HEK293 (cell line): ENCODE measurements at regions not wholly inside any gene's neighbourhood (a gene's known extent, or its start where the extent isn't known, plus 50 kb on each side); places are given as distances from the start of the nearest gene placed in this dataset.

Experiments
- CTCF ChIA-PET: fragments of 350-600 bp; formaldehyde crosslinking; extraction: SDS; loops from one replicate; lab custom pipeline; 2021; ENCODE audit warnings: antibody characterized with exemption; lab: Yijun Ruan, JAX
- POLR2A ChIA-PET: fragments of 300-600 bp; formaldehyde crosslinking; extraction: SDS; loops from one replicate; lab custom pipeline; 2020; ENCODE audit warnings: antibody characterized with exemption, inconsistent platforms; lab: Yijun Ruan, JAX
- H3K27ac ChIP-seq: fragments of 200-500 bp; sonication (Bioruptor generic); 2 replicates; pipeline ENCODE4 v1.5.1; 2014; ENCODE audit warnings: low read depth, low read length, control low read depth, inconsistent platforms; ENCODE audit errors: extremely low read depth
- H3K36me3 ChIP-seq, 2 experiments: fragments of 200-500 bp in 1 of 2; sonication (Bioruptor generic) in 1 of 2; 1 replicate in 1 of 2; 2 replicates in 1 of 2; pipeline ENCODE4 v1.5.1; 2014 to 2017; ENCODE audit warnings: inconsistent platforms in 2 of 2, low read length in 2 of 2; ENCODE audit not compliant: control insufficient read depth in 2 of 2, insufficient read depth in 1 of 2
- H3K4me1 ChIP-seq: fragments of 200-500 bp; sonication (Bioruptor generic); 2 replicates; pipeline ENCODE4 v1.5.1; 2014; ENCODE audit warnings: mild to moderate bottlenecking, low read length, inconsistent platforms; ENCODE audit not compliant: control insufficient read depth, insufficient read depth
- H3K4me3 ChIP-seq: 2 replicates; pipeline ENCODE4 v1.5.1; 2011; ENCODE audit warnings: low read depth, mild to moderate bottlenecking, control low read depth, low read length, moderate library complexity
- H3K9me3 ChIP-seq: fragments of 200-500 bp; sonication (Bioruptor generic); 2 replicates; pipeline ENCODE4 v1.5.1; 2014; ENCODE audit warnings: low read depth, low read length, inconsistent platforms; ENCODE audit not compliant: control insufficient read depth, insufficient read depth
- BCL11B ChIP-seq: fragments of 450-650 bp; formaldehyde crosslinking; IDR thresholded peaks from 2 replicates; pipeline ENCODE4 v1.5.1; 2016; ENCODE audit warnings: low read depth, missing biosample characterization, missing genetic modification characterization
- GFI1B ChIP-seq: fragments of 450-650 bp; formaldehyde crosslinking; IDR thresholded peaks from 2 replicates; pipeline ENCODE4 v1.5.1; 2016; ENCODE audit warnings: missing biosample characterization, missing genetic modification characterization
- GLI4 ChIP-seq: fragments of 450-650 bp; formaldehyde crosslinking; IDR thresholded peaks from 2 replicates; pipeline ENCODE4 v1.5.1; 2016; ENCODE audit warnings: missing biosample characterization, missing genetic modification characterization
- GLIS2 ChIP-seq: fragments of 450-650 bp; formaldehyde crosslinking; IDR thresholded peaks from 2 replicates; pipeline ENCODE4 v1.5.1; 2016; ENCODE audit warnings: missing biosample characterization, missing genetic modification characterization
- KLF1 ChIP-seq: fragments of 450-650 bp; formaldehyde crosslinking; IDR thresholded peaks from 2 replicates; pipeline ENCODE4 v1.5.1; 2016; ENCODE audit warnings: missing biosample characterization, missing genetic modification characterization
- SP2 ChIP-seq: fragments of 450-650 bp; formaldehyde crosslinking; IDR thresholded peaks from 2 replicates; pipeline ENCODE4 v1.5.1; 2016; ENCODE audit warnings: missing biosample characterization, missing genetic modification characterization
- ZBTB48 ChIP-seq: fragments of 450-650 bp; formaldehyde crosslinking; IDR thresholded peaks from 2 replicates; pipeline ENCODE4 v1.5.1; 2016; ENCODE audit warnings: missing biosample characterization, missing genetic modification characterization
- ZFP3 ChIP-seq: fragments of 450-650 bp; formaldehyde crosslinking; IDR thresholded peaks from 2 replicates; pipeline ENCODE4 v1.5.1; 2016; ENCODE audit warnings: low read depth, missing biosample characterization, missing genetic modification characterization
- ZFP69B ChIP-seq: fragments of 450-650 bp; formaldehyde crosslinking; IDR thresholded peaks from 2 replicates; pipeline ENCODE4 v1.5.1; 2016; ENCODE audit warnings: missing biosample characterization, missing genetic modification characterization
- ZNF138 ChIP-seq: fragments of 450-650 bp; formaldehyde crosslinking; IDR thresholded peaks from 2 replicates; pipeline ENCODE4 v1.5.1; 2016; ENCODE audit warnings: missing biosample characterization, missing genetic modification characterization, borderline replicate concordance
- ZNF23 ChIP-seq: fragments of 450-650 bp; formaldehyde crosslinking; IDR thresholded peaks from 2 replicates; pipeline ENCODE4 v1.5.1; 2016; ENCODE audit warnings: missing biosample characterization, missing genetic modification characterization, borderline replicate concordance
- ZNF26 ChIP-seq: fragments of 450-650 bp; formaldehyde crosslinking; IDR thresholded peaks from 2 replicates; pipeline ENCODE4 v1.5.1; 2016; ENCODE audit warnings: missing biosample characterization, missing genetic modification characterization
- ZNF266 ChIP-seq: fragments of 450-650 bp; formaldehyde crosslinking; IDR thresholded peaks from 2 replicates; pipeline ENCODE4 v1.5.1; 2016; ENCODE audit warnings: missing biosample characterization, missing genetic modification characterization, low read depth
- ZNF335 ChIP-seq: fragments of 450-650 bp; formaldehyde crosslinking; conservative IDR thresholded peaks from 2 replicates; pipeline ENCODE4 v1.5.1; 2016; ENCODE audit warnings: missing biosample characterization, missing genetic modification characterization
- ZNF366 ChIP-seq: fragments of 450-650 bp; formaldehyde crosslinking; conservative IDR thresholded peaks from 2 replicates; pipeline ENCODE4 v1.5.1; 2016; ENCODE audit warnings: missing biosample characterization, missing genetic modification characterization
- ZNF416 ChIP-seq: fragments of 450-650 bp; formaldehyde crosslinking; IDR thresholded peaks from 2 replicates; pipeline ENCODE4 v1.5.1; 2016; ENCODE audit warnings: missing biosample characterization, missing genetic modification characterization
- ZNF433 ChIP-seq: fragments of 450-650 bp; formaldehyde crosslinking; IDR thresholded peaks from 2 replicates; pipeline ENCODE4 v1.5.1; 2016; ENCODE audit warnings: missing biosample characterization, missing genetic modification characterization, low read depth
- ZNF48 ChIP-seq: fragments of 450-650 bp; formaldehyde crosslinking; IDR thresholded peaks from 2 replicates; pipeline ENCODE4 v1.5.1; 2016; ENCODE audit warnings: missing biosample characterization, missing genetic modification characterization
- ZNF558 ChIP-seq: fragments of 450-650 bp; formaldehyde crosslinking; IDR thresholded peaks from 2 replicates; pipeline ENCODE4 v1.5.1; 2016; ENCODE audit warnings: missing biosample characterization, missing genetic modification characterization
- ZNF560 ChIP-seq: fragments of 450-650 bp; formaldehyde crosslinking; IDR thresholded peaks from 2 replicates; pipeline ENCODE4 v1.5.1; 2017; ENCODE audit warnings: missing biosample characterization, missing genetic modification characterization, borderline replicate concordance
- ZNF629 ChIP-seq: fragments of 450-650 bp; formaldehyde crosslinking; IDR thresholded peaks from 2 replicates; pipeline ENCODE4 v1.5.1; 2017; ENCODE audit warnings: missing biosample characterization, missing genetic modification characterization
- ZNF707 ChIP-seq: fragments of 450-650 bp; formaldehyde crosslinking; IDR thresholded peaks from 2 replicates; pipeline ENCODE4 v1.5.1; 2016; ENCODE audit warnings: missing biosample characterization, missing genetic modification characterization
- ZSCAN23 ChIP-seq: fragments of 450-650 bp; formaldehyde crosslinking; IDR thresholded peaks from 2 replicates; pipeline ENCODE4 v1.5.1; 2016; ENCODE audit warnings: missing biosample characterization, missing genetic modification characterization
- TF ChIP-seq, protein P1 (sequence below): fragments of 450-650 bp; formaldehyde crosslinking; IDR thresholded peaks from 2 replicates; pipeline ENCODE4 v1.5.1; 2016; ENCODE audit warnings: missing biosample characterization, missing genetic modification characterization
- TF ChIP-seq, protein P2 (sequence below): fragments of 450-650 bp; formaldehyde crosslinking; IDR thresholded peaks from 2 replicates; pipeline ENCODE4 v1.5.1; 2017; ENCODE audit warnings: missing biosample characterization, missing genetic modification characterization
- TF ChIP-seq, protein P3 (sequence below): fragments of 450-650 bp; formaldehyde crosslinking; IDR thresholded peaks from 2 replicates; pipeline ENCODE4 v1.5.1; 2016; ENCODE audit warnings: missing biosample characterization, missing genetic modification characterization

GRCh38 chr2:5877360-5877759 is 185.2 kb downstream of the SOX11 start:
- ChIA-PET POLR2A (no interaction called here), CTCF (interaction anchor here (0.9 kb wide), 1 partner anchor 37 kb away, joined by 3 read pairs; no protein-coding TSS in a partner anchor)
- no peak overlapping the region for H3K4me3 ChIP-seq
- H3K27ac ChIP-seq, result no peak overlapping the region
- TF ChIP-seq, protein P1, sequence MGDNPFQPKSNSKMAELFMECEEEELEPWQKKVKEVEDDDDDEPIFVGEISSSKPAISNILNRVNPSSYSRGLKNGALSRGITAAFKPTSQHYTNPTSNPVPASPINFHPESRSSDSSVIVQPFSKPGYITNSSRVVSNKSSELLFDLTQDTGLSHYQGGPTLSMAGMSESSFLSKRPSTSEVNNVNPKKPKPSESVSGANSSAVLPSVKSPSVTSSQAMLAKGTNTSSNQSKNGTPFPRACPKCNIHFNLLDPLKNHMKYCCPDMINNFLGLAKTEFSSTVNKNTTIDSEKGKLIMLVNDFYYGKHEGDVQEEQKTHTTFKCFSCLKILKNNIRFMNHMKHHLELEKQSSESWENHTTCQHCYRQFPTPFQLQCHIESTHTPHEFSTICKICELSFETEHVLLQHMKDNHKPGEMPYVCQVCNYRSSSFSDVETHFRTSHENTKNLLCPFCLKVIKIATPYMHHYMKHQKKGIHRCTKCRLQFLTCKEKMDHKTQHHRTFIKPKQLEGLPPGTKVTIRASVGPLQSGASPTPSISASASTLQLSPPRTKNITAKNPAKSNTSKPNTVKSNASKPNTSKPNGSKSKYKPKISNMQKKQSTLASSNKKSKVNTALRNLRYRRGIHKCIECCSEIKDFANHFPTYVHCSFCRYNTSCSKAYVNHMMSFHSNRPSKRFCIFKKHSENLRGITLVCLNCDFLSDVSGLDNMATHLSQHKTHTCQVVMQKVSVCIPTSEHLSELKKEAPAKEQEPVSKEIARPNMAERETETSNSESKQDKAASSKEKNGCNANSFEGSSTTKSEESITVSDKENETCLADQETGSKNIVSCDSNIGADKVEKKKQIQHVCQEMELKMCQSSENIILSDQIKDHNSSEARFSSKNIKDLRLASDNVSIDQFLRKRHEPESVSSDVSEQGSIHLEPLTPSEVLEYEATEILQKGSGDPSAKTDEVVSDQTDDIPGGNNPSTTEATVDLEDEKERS (tag by site-specific recombination), result no peak
- TF ChIP-seq, protein P2, sequence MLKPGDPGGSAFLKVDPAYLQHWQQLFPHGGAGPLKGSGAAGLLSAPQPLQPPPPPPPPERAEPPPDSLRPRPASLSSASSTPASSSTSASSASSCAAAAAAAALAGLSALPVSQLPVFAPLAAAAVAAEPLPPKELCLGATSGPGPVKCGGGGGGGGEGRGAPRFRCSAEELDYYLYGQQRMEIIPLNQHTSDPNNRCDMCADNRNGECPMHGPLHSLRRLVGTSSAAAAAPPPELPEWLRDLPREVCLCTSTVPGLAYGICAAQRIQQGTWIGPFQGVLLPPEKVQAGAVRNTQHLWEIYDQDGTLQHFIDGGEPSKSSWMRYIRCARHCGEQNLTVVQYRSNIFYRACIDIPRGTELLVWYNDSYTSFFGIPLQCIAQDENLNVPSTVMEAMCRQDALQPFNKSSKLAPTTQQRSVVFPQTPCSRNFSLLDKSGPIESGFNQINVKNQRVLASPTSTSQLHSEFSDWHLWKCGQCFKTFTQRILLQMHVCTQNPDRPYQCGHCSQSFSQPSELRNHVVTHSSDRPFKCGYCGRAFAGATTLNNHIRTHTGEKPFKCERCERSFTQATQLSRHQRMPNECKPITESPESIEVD (tag by site-specific recombination), result no peak
- TF ChIP-seq ZNF433 (tag by site-specific recombination) (no peak), ZBTB48 (tag by site-specific recombination) (no peak), GFI1B (tag by site-specific recombination) (no peak), ZNF138 (tag by site-specific recombination) (no peak), SP2 (no peak), ZFP69B (no peak), ZNF416 (no peak), ZFP3 (tag by site-specific recombination) (no peak), BCL11B (tag by site-specific recombination) (no peak), ZNF707 (no peak), ZNF629 (tag by site-specific recombination) (no peak), ZNF23 (no peak)
- TF ChIP-seq, protein P3, sequence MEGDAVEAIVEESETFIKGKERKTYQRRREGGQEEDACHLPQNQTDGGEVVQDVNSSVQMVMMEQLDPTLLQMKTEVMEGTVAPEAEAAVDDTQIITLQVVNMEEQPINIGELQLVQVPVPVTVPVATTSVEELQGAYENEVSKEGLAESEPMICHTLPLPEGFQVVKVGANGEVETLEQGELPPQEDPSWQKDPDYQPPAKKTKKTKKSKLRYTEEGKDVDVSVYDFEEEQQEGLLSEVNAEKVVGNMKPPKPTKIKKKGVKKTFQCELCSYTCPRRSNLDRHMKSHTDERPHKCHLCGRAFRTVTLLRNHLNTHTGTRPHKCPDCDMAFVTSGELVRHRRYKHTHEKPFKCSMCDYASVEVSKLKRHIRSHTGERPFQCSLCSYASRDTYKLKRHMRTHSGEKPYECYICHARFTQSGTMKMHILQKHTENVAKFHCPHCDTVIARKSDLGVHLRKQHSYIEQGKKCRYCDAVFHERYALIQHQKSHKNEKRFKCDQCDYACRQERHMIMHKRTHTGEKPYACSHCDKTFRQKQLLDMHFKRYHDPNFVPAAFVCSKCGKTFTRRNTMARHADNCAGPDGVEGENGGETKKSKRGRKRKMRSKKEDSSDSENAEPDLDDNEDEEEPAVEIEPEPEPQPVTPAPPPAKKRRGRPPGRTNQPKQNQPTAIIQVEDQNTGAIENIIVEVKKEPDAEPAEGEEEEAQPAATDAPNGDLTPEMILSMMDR (tag by site-specific recombination), result no peak
- TF ChIP-seq, all 188 proteins: peak for 0
- H3K9me3 ChIP-seq, result no peaks in the 10 kb centered on the region
- H3K36me3 ChIP-seq, result no peaks in the 10 kb centered on the region
- no peaks in the 10 kb centered on the region for H3K4me1 ChIP-seq

GRCh38 chr2:5885451-5886173 is 193.4 kb downstream of the SOX11 start:
- CTCF ChIA-PET, result no interaction called here
- no peaks in the 10 kb centered on the region for H3K4me1 ChIP-seq
- H3K27ac ChIP-seq, result no peak overlapping the region
- POLR2A ChIA-PET, result no interaction called here
- no peaks in the 10 kb centered on the region for H3K9me3 ChIP-seq
- H3K36me3 ChIP-seq, result no peaks in the 10 kb centered on the region
- H3K4me3 ChIP-seq, result no peak overlapping the region
- no peak for TF ChIP-seq ZNF366 (tag by site-specific recombination)
- no peak for TF ChIP-seq ZNF266 (tag by site-specific recombination)
- no peak for TF ChIP-seq KLF1 (tag by site-specific recombination)
- no peak for TF ChIP-seq ZNF26 (tag by site-specific recombination)
- TF ChIP-seq ZNF558 (tag by site-specific recombination), result no peak
- no peak for TF ChIP-seq ZNF335 (tag by site-specific recombination)
- TF ChIP-seq, protein P3 (tag by site-specific recombination), result no peak
- TF ChIP-seq ZNF560 (tag by site-specific recombination), result no peak
- no peak for TF ChIP-seq ZSCAN23 (tag by site-specific recombination)
- TF ChIP-seq ZNF416, result no peak
- no peak for TF ChIP-seq GLIS2
- TF ChIP-seq GLI4 (tag by site-specific recombination), result no peak
- no peak for TF ChIP-seq ZNF48
